HG03354 (cell line): ENCODE measurements at regions not wholly inside any gene's neighbourhood (a gene's known extent, or its start where the extent isn't known, plus 50 kb on each side); places are given as distances from the start of the nearest gene placed in this dataset.

ENCODE experiments used
- ATAC-seq: cut with Tn5 transposase; IDR thresholded peaks from one replicate; pipeline ENCODE4 v1.9.1; 2021; ENCODE audit warnings: mild to moderate bottlenecking; ENCODE audit not compliant: unreplicated experiment, poor library complexity, severe bottlenecking

- ATAC-seq, result no peak
Observed at GRCh38 chr1:208607616-208608015, 363.4 kb upstream of the PLXNA2 start.

GRCh38 chr1:208614610-208615009 is 370.4 kb upstream of the PLXNA2 start:
- ATAC-seq, result no peak

GRCh38 chr1:208615371-208615770 is 371.2 kb upstream of the PLXNA2 start:
- no peak for ATAC-seq

DNA sequence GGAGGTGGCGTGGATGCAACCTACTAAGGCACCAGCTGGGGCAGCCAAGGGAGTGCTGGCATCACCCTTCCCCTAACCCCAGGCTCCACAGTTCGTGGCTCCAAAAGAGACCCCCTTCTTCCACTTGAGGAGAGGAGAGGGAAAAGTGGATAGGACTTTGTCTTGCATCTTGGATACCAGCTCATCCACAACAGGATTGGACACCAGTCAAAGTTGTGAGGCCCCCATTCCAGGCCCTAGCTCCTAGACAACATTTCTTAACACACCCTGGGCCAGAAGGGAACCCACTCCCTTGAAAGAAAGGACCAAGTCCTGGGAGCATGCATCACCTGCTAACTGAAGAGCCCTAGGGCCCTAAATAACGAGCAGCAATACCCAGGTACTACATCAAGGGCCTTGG is 372.6 kb upstream of the PLXNA2 start:
- no peak for ATAC-seq

- no peak for ATAC-seq
Observed at GRCh38 chr1:208628022-208628914, 384.1 kb upstream of the PLXNA2 start.

DNA sequence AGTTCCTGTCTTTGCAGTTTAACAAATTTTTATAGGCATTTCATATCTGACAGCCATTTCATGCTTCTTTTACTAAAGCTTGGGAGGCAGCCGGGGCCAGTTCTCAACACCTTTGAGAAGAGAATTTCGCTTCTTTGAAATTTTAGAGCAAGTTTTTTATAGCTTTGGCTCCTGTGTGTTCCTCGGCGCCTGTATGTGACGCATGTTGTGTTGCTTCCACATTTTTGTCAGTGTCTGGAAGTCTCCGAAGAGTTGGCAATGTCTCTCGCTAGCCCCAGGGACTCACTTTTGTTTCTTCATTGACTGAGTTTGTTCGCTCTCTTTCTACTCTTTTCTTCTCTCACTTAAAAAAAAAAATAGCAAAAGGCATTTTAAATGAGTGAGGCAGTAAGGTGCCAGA is 386.9 kb upstream of the PLXNA2 start:
- ATAC-seq, result no peak

GRCh38 chr1:208631506-208631905 is 387.3 kb upstream of the PLXNA2 start:
- ATAC-seq, result no peak

- no peak for ATAC-seq
Observed at GRCh38 chr1:208634346-208635140, 390.4 kb upstream of the PLXNA2 start.

DNA sequence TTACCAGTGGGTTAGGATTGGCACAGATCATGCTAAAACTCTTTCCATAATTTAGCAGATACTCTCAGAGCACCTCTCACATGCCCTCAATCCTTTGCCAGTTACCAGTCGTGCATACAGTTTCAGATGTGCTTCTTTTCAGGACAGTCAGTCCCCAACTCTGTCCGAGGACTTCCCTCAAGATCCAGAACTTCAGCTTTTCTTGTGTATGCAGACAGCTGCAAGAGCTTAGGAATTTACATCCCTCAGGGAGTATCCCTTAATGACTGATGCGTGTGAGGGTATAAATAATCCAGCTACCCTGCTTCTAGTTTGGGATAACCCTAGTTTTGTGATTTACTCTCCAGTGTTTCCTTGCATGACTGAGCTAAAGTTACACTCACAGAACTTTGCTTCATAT is 393.0 kb upstream of the PLXNA2 start:
- ATAC-seq, result no peak

- no peak for ATAC-seq
Observed at GRCh38 chr1:208639382-208639781, 395.2 kb upstream of the PLXNA2 start.

DNA sequence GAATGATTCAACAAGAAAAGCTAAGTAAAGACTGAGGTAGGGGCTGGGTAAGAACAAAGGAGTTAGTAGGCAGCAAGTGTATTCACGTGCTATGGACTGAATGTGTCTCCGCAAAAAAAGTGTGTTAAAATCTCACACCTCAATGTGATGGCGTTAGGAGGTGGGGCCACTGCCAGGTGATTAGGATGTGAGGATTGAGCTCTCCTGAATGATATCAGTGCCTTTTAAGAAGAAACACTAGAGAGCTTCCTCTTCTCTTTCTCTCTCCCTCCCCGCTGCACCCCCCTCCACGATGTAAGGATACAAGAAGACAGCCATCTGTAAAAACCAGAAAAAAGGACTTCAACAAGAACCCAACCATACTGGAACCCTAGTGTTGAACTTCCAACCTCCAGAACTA is 396.1 kb upstream of the PLXNA2 start:
- ATAC-seq, result no peak

DNA sequence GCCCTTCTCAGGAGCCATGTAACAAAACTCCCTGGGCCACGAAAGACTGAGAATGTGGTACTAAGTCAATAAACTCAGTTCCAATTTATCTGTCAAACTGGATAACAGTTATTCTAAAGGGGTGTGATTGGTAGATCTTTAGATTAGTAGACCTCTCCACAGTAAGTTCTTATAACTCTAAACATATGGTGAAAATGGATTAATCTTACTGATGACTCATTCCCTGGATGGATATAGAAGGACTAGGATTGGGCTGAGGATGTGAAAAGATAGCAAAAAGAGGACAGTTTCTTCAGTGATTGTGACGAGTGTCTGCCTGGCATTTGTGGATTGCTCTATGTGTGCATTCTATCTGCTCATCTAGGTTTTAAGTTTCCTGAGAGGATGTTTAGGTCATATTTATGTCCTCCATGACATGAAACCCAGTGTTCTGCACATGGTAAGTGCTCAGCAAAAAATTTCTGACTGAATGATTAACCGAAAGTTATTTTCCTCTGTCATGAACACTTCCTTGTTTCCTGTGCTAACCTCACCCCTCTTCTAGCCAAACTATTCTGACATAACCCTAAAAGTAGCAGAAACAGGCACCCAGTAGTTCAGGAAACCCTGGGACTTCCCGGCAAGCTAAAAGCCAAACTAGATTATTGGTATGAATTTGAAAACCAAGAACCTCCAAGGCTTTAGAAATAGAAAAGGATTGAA is 397.5 kb upstream of the PLXNA2 start:
- ATAC-seq, result peak; percentile 53

- no peak for ATAC-seq
Observed at GRCh38 chr1:208643005-208643597, 398.9 kb upstream of the PLXNA2 start.

- ATAC-seq, result no peak
Observed at GRCh38 chr1:208644401-208645160, 400.4 kb upstream of the PLXNA2 start.

GRCh38 chr1:208646431-208646830 is 402.2 kb upstream of the PLXNA2 start:
- ATAC-seq, result no peak

- ATAC-seq, result no peak
Observed at GRCh38 chr1:208648146-208648545, 404.0 kb upstream of the PLXNA2 start.

DNA sequence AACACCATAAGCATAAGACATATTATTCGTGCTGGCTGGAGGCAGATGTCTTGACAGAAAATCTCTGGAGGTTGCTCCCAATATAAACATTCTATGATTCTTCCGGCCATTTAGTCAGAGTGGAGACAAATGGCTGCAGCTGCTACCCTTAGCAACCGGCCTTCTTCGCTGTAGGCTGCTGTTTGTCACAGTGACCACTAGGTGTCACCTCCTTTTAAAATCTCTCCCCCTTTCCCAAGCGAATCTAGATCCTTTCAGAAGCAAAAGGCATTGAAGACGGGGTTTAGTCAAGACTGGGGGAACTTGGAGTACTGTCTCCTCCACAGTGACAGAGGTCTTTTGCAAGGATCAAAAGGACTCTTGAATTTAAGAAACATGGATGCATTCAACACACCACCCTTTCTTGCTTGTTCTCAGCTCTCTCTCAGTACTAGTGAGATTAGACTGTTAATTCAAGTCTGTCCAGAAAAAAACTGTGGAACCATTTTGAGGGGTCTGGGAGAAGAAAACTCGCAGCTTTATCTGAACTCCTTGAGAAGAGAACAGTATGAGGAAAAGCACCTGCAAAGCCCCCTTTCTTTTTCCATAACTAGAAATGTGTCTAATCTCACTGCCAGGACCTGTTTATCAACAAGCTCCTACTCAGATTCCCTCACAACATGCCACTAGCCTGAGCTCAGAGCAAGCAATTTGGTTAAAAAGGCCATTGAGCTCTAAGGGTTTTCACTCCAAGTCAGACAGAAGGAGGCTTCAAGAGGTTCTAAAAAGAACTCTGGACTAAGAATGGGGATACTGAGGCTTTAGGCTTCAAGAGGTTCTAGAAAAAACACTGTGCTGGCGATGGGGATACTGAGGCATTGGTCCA is 408.3 kb upstream of the PLXNA2 start:
- ATAC-seq, result peak; percentile 95

GRCh38 chr1:208653426-208653825 is 409.2 kb upstream of the PLXNA2 start:
- ATAC-seq, result no peak
